ENCODE measurements at regions not wholly inside any gene's neighbourhood (a gene's known extent, or its start where the extent isn't known, plus 50 kb on each side); places are given as distances from the start of the nearest gene placed in this dataset.

DNA sequence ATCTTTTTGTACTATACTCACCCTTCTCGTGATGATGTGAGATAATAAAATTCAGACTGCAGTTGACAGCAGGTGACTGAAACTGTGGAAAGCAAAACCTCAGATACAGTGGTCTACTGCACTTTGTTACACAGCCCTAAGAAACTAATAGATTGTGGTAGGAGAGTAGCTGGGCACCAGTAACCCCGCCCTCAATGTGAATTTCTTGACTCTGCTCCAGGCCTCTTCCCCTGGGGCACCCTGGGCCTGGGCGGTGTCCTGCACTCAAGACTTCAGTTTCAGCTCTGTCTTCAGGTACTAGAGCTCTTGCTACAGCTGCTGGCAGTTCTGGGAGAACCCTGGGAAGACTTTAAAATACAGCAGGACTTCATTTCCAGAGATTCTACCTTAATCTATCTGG is 197.6 kb upstream of the AVPR1A start:
- no peak for TF ChIP-seq POLR2A (IDR thresholded peaks at IDR 0.05)
- TF ChIP-seq, protein P1, sequence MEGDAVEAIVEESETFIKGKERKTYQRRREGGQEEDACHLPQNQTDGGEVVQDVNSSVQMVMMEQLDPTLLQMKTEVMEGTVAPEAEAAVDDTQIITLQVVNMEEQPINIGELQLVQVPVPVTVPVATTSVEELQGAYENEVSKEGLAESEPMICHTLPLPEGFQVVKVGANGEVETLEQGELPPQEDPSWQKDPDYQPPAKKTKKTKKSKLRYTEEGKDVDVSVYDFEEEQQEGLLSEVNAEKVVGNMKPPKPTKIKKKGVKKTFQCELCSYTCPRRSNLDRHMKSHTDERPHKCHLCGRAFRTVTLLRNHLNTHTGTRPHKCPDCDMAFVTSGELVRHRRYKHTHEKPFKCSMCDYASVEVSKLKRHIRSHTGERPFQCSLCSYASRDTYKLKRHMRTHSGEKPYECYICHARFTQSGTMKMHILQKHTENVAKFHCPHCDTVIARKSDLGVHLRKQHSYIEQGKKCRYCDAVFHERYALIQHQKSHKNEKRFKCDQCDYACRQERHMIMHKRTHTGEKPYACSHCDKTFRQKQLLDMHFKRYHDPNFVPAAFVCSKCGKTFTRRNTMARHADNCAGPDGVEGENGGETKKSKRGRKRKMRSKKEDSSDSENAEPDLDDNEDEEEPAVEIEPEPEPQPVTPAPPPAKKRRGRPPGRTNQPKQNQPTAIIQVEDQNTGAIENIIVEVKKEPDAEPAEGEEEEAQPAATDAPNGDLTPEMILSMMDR (IDR thresholded peaks at IDR 0.05) = no peak
- TF ChIP-seq EP300 (IDR thresholded peaks at IDR 0.05) = no peak
